HepG2 (cell line): ENCODE measurements at regions not wholly inside any gene's neighbourhood (a gene's known extent, or its start where the extent isn't known, plus 50 kb on each side); places are given as distances from the start of the nearest gene placed in this dataset.

ENCODE experiments used
- ATAC-seq: fragments of 200-7000 bp; cut with Tn5 transposase; 3 replicates; pipeline ENCODE4 v1.9.1; 2020; ENCODE audit warnings: mild to moderate bottlenecking, moderate library complexity
- BruUV-seq: library from RNA; stranded (reverse); fragments of 400-500 nt; replicated peaks from 2 replicates; lab custom pipeline; 2021; lab: Mats Ljungman, UMichigan
- CTCF ChIA-PET: fragments of 300-600 bp; formaldehyde crosslinking; extraction: SDS; loops from one replicate; lab custom pipeline; 2021; ENCODE audit warnings: low total read pairs, inconsistent platforms, low intra/inter-chr PET ratio; lab: Yijun Ruan, JAX
- POLR2A ChIA-PET: fragments of 350-600 bp; sonication (Branson Sonifier 250); formaldehyde crosslinking; loops from one replicate; lab custom pipeline; 2020; ENCODE audit warnings: antibody characterized with exemption, inconsistent platforms; lab: Yijun Ruan, JAX
- DNase-seq: peaks from one replicate; pipeline ENCODE4 v3.0.0-alpha.2; 2015; ENCODE audit warnings: low spot score
- FAIRE-seq: peaks from 3 replicates; lab custom pipeline; 2011; peaks lifted over from hg19 to GRCh38; lab: Jason Lieb, UNC
- H2AFZ ChIP-seq: one replicate; pipeline ENCODE4 v1.6.1; 2011; ENCODE audit warnings: low read length, inconsistent platforms
- H3K27ac ChIP-seq: fragments of 300-600 bp; 3 replicates; pipeline ENCODE4 v1.8.0; 2011; ENCODE audit warnings: mixed run types, mild to moderate bottlenecking, mixed read lengths, low read length, inconsistent platforms; ENCODE audit not compliant: insufficient read depth; ENCODE audit errors: extremely low read length
- H3K27me3 ChIP-seq, 2 experiments: fragments of 200-600 bp in 1 of 2; 2 replicates in 1 of 2; 3 replicates in 1 of 2; pipeline versions ENCODE4 v1.6.0 to v1.8.0; 2011; ENCODE audit warnings: low read length in 2 of 2, mild to moderate bottlenecking in 2 of 2, moderate library complexity in 2 of 2, inconsistent platforms in 1 of 2; ENCODE audit not compliant: insufficient read depth in 2 of 2, control insufficient read depth in 1 of 2
- H3K36me3 ChIP-seq, 2 experiments: fragments of 200-600 bp in 1 of 2; replicated peaks in 1 of 2; 2 replicates in 1 of 2; 3 replicates in 1 of 2; pipeline versions ENCODE4 v1.5.1 to v1.8.0; 2011; ENCODE audit warnings: low read length in 2 of 2, inconsistent platforms in 1 of 2; ENCODE audit not compliant: insufficient read depth in 2 of 2, control insufficient read depth in 1 of 2
- H3K4me1 ChIP-seq: 2 replicates; pipeline ENCODE4 v1.5.1; 2012; ENCODE audit warnings: low read length, inconsistent platforms; ENCODE audit not compliant: insufficient read depth
- H3K4me2 ChIP-seq: 2 replicates; pipeline ENCODE4 v1.6.0; 2011; ENCODE audit warnings: low read depth, low read length, inconsistent platforms
- H3K4me3 ChIP-seq, 3 experiments: fragments of 200-600 bp in 1 of 3; sonication (generic), shearing (Covaris generic) in 1 of 3; replicated peaks in 1 of 3; 2 replicates each; pipeline ENCODE4 v1.5.1; 2011 to 2016; ENCODE audit warnings: low read length in 3 of 3, inconsistent platforms in 2 of 3, low read depth in 2 of 3, mild to moderate bottlenecking in 2 of 3, control low read depth in 1 of 3, mixed read lengths in 1 of 3; ENCODE audit not compliant: insufficient read depth in 1 of 3
- H3K79me2 ChIP-seq: one replicate; pipeline ENCODE4 v1.6.1; 2011; ENCODE audit warnings: low read length, inconsistent platforms; ENCODE audit not compliant: insufficient read depth
- H3K9ac ChIP-seq: 2 replicates; pipeline ENCODE4 v1.6.0; 2011; ENCODE audit warnings: mild to moderate bottlenecking, low read depth, low read length, inconsistent platforms; ENCODE audit not compliant: insufficient read depth
- H3K9me3 ChIP-seq: 2 replicates; pipeline ENCODE4 v1.5.1; 2012; ENCODE audit warnings: mild to moderate bottlenecking, low read length
- H4K20me1 ChIP-seq: 2 replicates; pipeline ENCODE4 v1.6.0; 2011; ENCODE audit warnings: inconsistent platforms, mild to moderate bottlenecking, low read length, moderate library complexity; ENCODE audit not compliant: insufficient read depth
- BRCA1 ChIP-seq: sonication (generic); formaldehyde crosslinking; IDR thresholded peaks from 2 replicates; pipeline ENCODE4 v1.4.0; 2020; ENCODE audit warnings: missing genetic modification reagents
- GLI4 ChIP-seq: sonication (generic); formaldehyde crosslinking; IDR thresholded peaks from 2 replicates; pipeline ENCODE4 v1.5.1; 2020; ENCODE audit warnings: missing genetic modification reagents, mild to moderate bottlenecking, moderate library complexity, borderline replicate concordance
- HDAC6 ChIP-seq: fragments of 200-600 bp; sonication (generic); IDR thresholded peaks from 2 replicates; pipeline ENCODE4 v1.7.0; 2017; ENCODE audit warnings: mild to moderate bottlenecking, antibody characterized with exemption, low read length, low read depth
- HOXA9 ChIP-seq: sonication (generic); formaldehyde crosslinking; IDR thresholded peaks from 2 replicates; pipeline ENCODE4 v1.8.1; 2022; ENCODE audit warnings: missing genetic modification reagents, mild to moderate bottlenecking, moderate library complexity, borderline replicate concordance
- ISL2 ChIP-seq: sonication (generic); formaldehyde crosslinking; IDR thresholded peaks from 2 replicates; pipeline ENCODE4 v1.5.0; 2020; ENCODE audit warnings: missing genetic modification reagents
- NFE2L2 ChIP-seq: fragments of 150-350 bp; IDR thresholded peaks from 2 replicates; pipeline ENCODE4 v1.6.1; 2014; ENCODE audit warnings: low read length
- POLR2AphosphoS5 ChIP-seq: IDR thresholded peaks from 2 replicates; pipeline ENCODE4 v1.6.1; 2012; ENCODE audit warnings: low read depth, low read length
- SMAD9 ChIP-seq: sonication (generic); formaldehyde crosslinking; IDR thresholded peaks from 2 replicates; pipeline ENCODE4 v1.5.1; 2020; ENCODE audit warnings: mild to moderate bottlenecking, missing genetic modification reagents
- SRSF1 ChIP-seq: fragments of 200-400 bp; formaldehyde crosslinking; optimal IDR thresholded peaks from 2 replicates; pipeline ENCODE3; 2017; ENCODE audit warnings: mild to moderate bottlenecking, low read depth, low read length, moderate library complexity
- ZNF367 ChIP-seq: sonication (generic); formaldehyde crosslinking; IDR thresholded peaks from 2 replicates; pipeline ENCODE4 v1.4.0; 2020; ENCODE audit warnings: missing genetic modification reagents, borderline replicate concordance
- ZNF552 ChIP-seq: sonication (generic); formaldehyde crosslinking; IDR thresholded peaks from 2 replicates; pipeline ENCODE4 v1.9.0; 2022; ENCODE audit warnings: missing genetic modification reagents, mild to moderate bottlenecking, borderline replicate concordance
- ZNF562 ChIP-seq: sonication (generic); formaldehyde crosslinking; IDR thresholded peaks from 2 replicates; pipeline ENCODE4 v1.8.0; 2022; ENCODE audit warnings: missing genetic modification reagents, borderline replicate concordance
- WGBS: methylation state at CpG from one replicate; pipeline ENCODE4 v1.1.6; 2017; ENCODE audit warnings: low lambda C conversion rate; 5-methylcytosine and 5-hydroxymethylcytosine counted together
- in situ Hi-C: cut with HindIII; loops from 2 replicates; pipeline ENCODE4 v1.10.0; 2017; ENCODE audit warnings: low pct_unique_long_range_greater_than_20kb; ENCODE audit not compliant: extremely low pct_ligation_motif_present
- intact Hi-C: fragments of 100-400 bp; cut with micrococcal nuclease; formaldehyde crosslinking; loops from one replicate; pipeline ENCODE4 v1.10.0; 2022; ENCODE audit not compliant: unreplicated experiment
- TF ChIP-seq, protein P1 (sequence below): sonication (generic); formaldehyde crosslinking; IDR thresholded peaks from 2 replicates; pipeline ENCODE4 v1.4.0; 2020; ENCODE audit warnings: missing genetic modification reagents, low read depth, mild to moderate bottlenecking, borderline replicate concordance
- TF ChIP-seq, protein P2 (sequence below): sonication (generic); formaldehyde crosslinking; IDR thresholded peaks from 2 replicates; pipeline ENCODE4 v1.8.0; 2022; ENCODE audit warnings: low read depth, missing genetic modification reagents
- TF ChIP-seq, protein P3 (sequence below), 2 experiments: fragments of 450-650 bp in 1 of 2; sonication (generic) in 1 of 2; formaldehyde crosslinking; IDR thresholded peaks; 2 replicates each; pipeline versions ENCODE4 v1.5.0 to v1.8.0; 2020 to 2022; ENCODE audit warnings: mild to moderate bottlenecking in 1 of 2, missing genetic modification reagents in 1 of 2

DNA sequence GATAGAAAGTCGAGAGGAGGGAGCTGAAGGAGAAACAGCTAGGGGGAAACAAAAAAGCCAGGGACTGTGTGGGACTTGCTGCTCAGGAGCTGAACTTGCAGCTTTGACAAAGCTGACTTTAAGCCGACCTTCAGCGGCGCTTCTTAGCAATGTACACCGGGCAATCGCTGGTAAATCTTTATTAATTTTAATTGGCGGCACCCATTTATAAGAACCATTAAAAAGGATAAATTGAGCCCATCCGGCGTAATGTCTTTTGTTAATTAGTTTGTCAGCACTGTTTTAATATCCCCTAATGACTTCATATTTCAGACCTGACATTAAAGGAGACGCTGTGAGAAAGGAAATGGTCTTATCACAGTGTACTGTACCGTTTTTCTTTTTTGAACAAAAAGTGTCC is 86.2 kb upstream of the VASH1 start:
- Histone ChIP-seq H3K9ac (no peak overlapping the region), H4K20me1 (no peaks in the 10 kb centered on the region), H3K36me3 (no peaks in the 10 kb centered on the region), H3K4me2 (no peak overlapping the region), H3K4me1 (no peaks in the 10 kb centered on the region), H3K79me2 (no peaks in the 10 kb centered on the region), H3K27me3 (peaks cover 0 to 7% of the 10 kb centered on the region in 2 experiments; a peak in 2 of 5 replicates), H3K4me3 (no peak overlapping the region), H2AFZ (no peak overlapping the region), H3K9me3 (no peaks in the 10 kb centered on the region), H3K27ac (no peak overlapping the region)
- no TSS peak for BruUV-seq
- ATAC-seq (no peak), DNase-seq (no peak), FAIRE-seq (no peak)
- TF ChIP-seq POLR2AphosphoS5: no peak
- TF ChIP-seq, protein P1, sequence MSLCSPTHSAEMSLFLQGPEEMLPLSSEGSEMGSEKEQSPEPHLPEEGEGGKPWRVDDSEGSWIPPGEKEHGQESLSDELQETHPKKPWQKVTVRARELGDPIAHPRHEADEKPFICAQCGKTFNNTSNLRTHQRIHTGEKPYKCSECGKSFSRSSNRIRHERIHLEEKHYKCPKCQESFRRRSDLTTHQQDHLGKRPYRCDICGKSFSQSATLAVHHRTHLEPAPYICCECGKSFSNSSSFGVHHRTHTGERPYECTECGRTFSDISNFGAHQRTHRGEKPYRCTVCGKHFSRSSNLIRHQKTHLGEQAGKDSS (CRISPR knock-in tag): no peak
- ChIA-PET CTCF (no interaction called here), POLR2A (no interaction called here)
- WGBS: 52% methylated on average over 11 of the region's 11 CpGs
- intact Hi-C loops: no loop called here
- in situ Hi-C loops: no loop called here

DNA sequence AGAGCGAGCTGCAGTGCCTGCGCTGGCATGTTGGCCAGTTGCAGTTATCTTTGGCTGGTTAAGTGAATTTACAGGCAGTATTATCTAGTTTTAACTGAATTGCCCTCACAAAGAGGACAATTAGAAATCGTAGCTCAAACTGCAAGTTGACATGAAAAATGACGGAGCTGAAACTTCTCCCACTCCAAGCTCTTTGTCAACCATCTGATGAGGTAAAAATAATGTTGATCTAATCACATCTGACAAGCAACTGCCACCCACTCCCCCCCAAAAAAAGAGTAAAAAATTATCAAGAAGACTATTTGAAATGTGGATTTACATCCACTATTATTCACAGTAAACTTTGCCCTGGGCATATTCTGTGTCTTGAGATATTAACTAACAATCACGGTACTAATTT is 84.7 kb upstream of the VASH1 start:
- ChIA-PET POLR2A (no interaction called here), CTCF (no interaction called here)
- Histone ChIP-seq H3K9me3 (no peaks in the 10 kb centered on the region), H3K4me2 (no peak overlapping the region), H3K9ac (no peak overlapping the region), H3K27me3 (peaks cover 0 to 7% of the 10 kb centered on the region in 2 experiments; a peak in 2 of 5 replicates), H3K4me3 (no peak overlapping the region), H3K4me1 (no peaks in the 10 kb centered on the region), H4K20me1 (no peaks in the 10 kb centered on the region), H3K36me3 (no peaks in the 10 kb centered on the region), H2AFZ (no peak overlapping the region), H3K27ac (no peak overlapping the region), H3K79me2 (no peaks in the 10 kb centered on the region)
- FAIRE-seq: no peak
- in situ Hi-C loops: no loop called here
- intact Hi-C loops: no loop called here
- BruUV-seq: no TSS peak
- ATAC-seq: no peak
- no peak for DNase-seq
- 42% methylated on average over 5 of the region's 5 CpGs for WGBS
- TF ChIP-seq, protein P2, sequence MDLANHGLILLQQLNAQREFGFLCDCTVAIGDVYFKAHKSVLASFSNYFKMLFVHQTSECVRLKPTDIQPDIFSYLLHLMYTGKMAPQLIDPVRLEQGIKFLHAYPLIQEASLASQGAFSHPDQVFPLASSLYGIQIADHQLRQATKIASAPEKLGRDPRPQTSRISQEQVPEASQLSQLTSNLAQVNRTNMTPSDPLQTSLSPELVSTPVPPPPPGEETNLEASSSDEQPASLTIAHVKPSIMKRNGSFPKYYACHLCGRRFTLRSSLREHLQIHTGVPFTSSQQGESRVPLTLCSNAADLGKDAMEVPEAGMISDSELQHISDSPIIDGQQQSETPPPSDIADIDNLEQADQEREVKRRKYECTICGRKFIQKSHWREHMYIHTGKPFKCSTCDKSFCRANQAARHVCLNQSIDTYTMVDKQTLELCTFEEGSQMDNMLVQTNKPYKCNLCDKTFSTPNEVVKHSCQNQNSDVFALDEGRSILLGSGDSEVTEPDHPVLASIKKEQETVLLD (CRISPR knock-in tag): no peak
- TF ChIP-seq HDAC6: no peak
- no peak for TF ChIP-seq ZNF552 (CRISPR knock-in tag)
- no peak for TF ChIP-seq SMAD9 (CRISPR knock-in tag)
- TF ChIP-seq BRCA1 (CRISPR knock-in tag): no peak
- TF ChIP-seq, protein P3, sequence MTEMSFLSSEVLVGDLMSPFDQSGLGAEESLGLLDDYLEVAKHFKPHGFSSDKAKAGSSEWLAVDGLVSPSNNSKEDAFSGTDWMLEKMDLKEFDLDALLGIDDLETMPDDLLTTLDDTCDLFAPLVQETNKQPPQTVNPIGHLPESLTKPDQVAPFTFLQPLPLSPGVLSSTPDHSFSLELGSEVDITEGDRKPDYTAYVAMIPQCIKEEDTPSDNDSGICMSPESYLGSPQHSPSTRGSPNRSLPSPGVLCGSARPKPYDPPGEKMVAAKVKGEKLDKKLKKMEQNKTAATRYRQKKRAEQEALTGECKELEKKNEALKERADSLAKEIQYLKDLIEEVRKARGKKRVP (CRISPR knock-in tag; IDR thresholded peaks at IDR 0.05): no peak
- no peak for TF ChIP-seq ZNF367
- no peak for TF ChIP-seq GLI4 (CRISPR knock-in tag)
- no peak for TF ChIP-seq NFE2L2
- no peak for TF ChIP-seq HOXA9
- TF ChIP-seq SRSF1: no peak
- TF ChIP-seq ISL2 (CRISPR knock-in tag): no peak
- no peak for TF ChIP-seq ZNF562 (CRISPR knock-in tag)
